ENCODE measurements at regions not wholly inside any gene's neighbourhood (a gene's known extent, or its start where the extent isn't known, plus 50 kb on each side); places are given as distances from the start of the nearest gene placed in this dataset.
A peak's percentile ranks its signal among the peaks of the same experiment; 100 is the strongest.

GRCh38 chr18:28973324-28973723 lies 796.4 kb upstream of the CDH2 start:
- no peak overlapping the region for H3K27ac Mint-ChIP-seq
- no peak for TF ChIP-seq EZH2 (IDR thresholded peaks at IDR 0.05)
- no peak for TF ChIP-seq CTCF (IDR thresholded peaks at IDR 0.05)
- TF ChIP-seq EZH2phosphoT487 (IDR thresholded peaks at IDR 0.05), result no peak

GRCh38 chr18:28972333-28972907 lies 795.5 kb upstream of the CDH2 start:
- peaks cover 3% of the 10 kb centered on the region for H3K9me3 ChIP-seq (ENCODE audit: low read depth)
- no peak overlapping the region for H3K4me3 ChIP-seq
- H3K27ac ChIP-seq, result no peak overlapping the region
- no peaks in the 10 kb centered on the region for H3K79me2 ChIP-seq (ENCODE audit: low read depth)
- no peak for TF ChIP-seq EZH2phosphoT487 (IDR thresholded peaks at IDR 0.05)
- TF ChIP-seq CTCF (IDR thresholded peaks at IDR 0.05), result no peak
- no peak for TF ChIP-seq EZH2 (IDR thresholded peaks at IDR 0.05)
- Mint-ChIP-seq H3K36me3 (no peaks in the 10 kb centered on the region), H3K4me1 (peaks cover 5% of the 10 kb centered on the region), H3K27ac (no peak overlapping the region), H3K4me3 (no peak overlapping the region), H3K27me3 (ENCODE audit: insufficient read depth, low read depth) (peaks cover 2% of the 10 kb centered on the region), H3K9me3 (no peaks in the 10 kb centered on the region)
- H3F3A ChIP-seq (ENCODE audit: low read depth), result no peaks in the 10 kb centered on the region
- no peak overlapping the region for H3K4me2 ChIP-seq
- peak; percentile 7 for DNase-seq (ENCODE audit: low spot score)
- H3K36me3 ChIP-seq, result no peaks in the 10 kb centered on the region
- H4K20me1 ChIP-seq (ENCODE audit: low read depth), result no peaks in the 10 kb centered on the region
- no peaks in the 10 kb centered on the region for H3K27me3 ChIP-seq
- no peak overlapping the region for H2AFZ ChIP-seq (replicated peaks)
- H3K4me1 ChIP-seq, result peaks cover 9% of the 10 kb centered on the region
- no peak overlapping the region for H3K9ac ChIP-seq

More at GRCh38 chr18:28973324-28973723, 796.4 kb upstream of the CDH2 start:
- Histone ChIP-seq H3K9me3 (ENCODE audit: low read depth) (peaks cover 3% of the 10 kb centered on the region), H3K4me1 (peaks cover 9% of the 10 kb centered on the region), H3K27me3 (no peaks in the 10 kb centered on the region), H3K79me2 (ENCODE audit: low read depth) (no peaks in the 10 kb centered on the region), H3K4me3 (no peak overlapping the region), H3K9ac (no peak overlapping the region), H3K36me3 (no peaks in the 10 kb centered on the region), H3K27ac (no peak overlapping the region), H2AFZ (replicated peaks) (no peak overlapping the region), H3F3A (ENCODE audit: low read depth) (no peaks in the 10 kb centered on the region), H4K20me1 (ENCODE audit: low read depth) (no peaks in the 10 kb centered on the region), H3K4me2 (no peak overlapping the region)
- Mint-ChIP-seq H3K27me3 (ENCODE audit: insufficient read depth, low read depth) (peaks cover 2% of the 10 kb centered on the region), H3K9me3 (no peaks in the 10 kb centered on the region), H3K4me3 (no peak overlapping the region), H3K4me1 (peaks cover 5% of the 10 kb centered on the region), H3K36me3 (no peaks in the 10 kb centered on the region)
- no peak for DNase-seq (ENCODE audit: low spot score)

GRCh38 chr18:28963481-28963880 lies 786.6 kb upstream of the CDH2 start:
- Mint-ChIP-seq H3K4me1 (no peaks in the 10 kb centered on the region), H3K9me3 (no peaks in the 10 kb centered on the region), H3K4me3 (no peak overlapping the region), H3K27me3 (ENCODE audit: insufficient read depth, low read depth) (no peaks in the 10 kb centered on the region), H3K36me3 (no peaks in the 10 kb centered on the region), H3K27ac (no peak overlapping the region)
- Histone ChIP-seq H3K79me2 (ENCODE audit: low read depth) (no peaks in the 10 kb centered on the region), H3F3A (ENCODE audit: low read depth) (no peaks in the 10 kb centered on the region), H3K4me1 (no peaks in the 10 kb centered on the region), H2AFZ (replicated peaks) (no peak overlapping the region), H3K27ac (no peak overlapping the region), H3K27me3 (no peaks in the 10 kb centered on the region), H4K20me1 (ENCODE audit: low read depth) (no peaks in the 10 kb centered on the region), H3K9me3 (ENCODE audit: low read depth) (no peaks in the 10 kb centered on the region), H3K4me3 (no peak overlapping the region), H3K36me3 (no peaks in the 10 kb centered on the region), H3K4me2 (no peak overlapping the region), H3K9ac (no peak overlapping the region)
- DNase-seq (ENCODE audit: low spot score), result no peak
- TF ChIP-seq CTCF (IDR thresholded peaks at IDR 0.05) (no peak), EZH2 (IDR thresholded peaks at IDR 0.05) (no peak), EZH2phosphoT487 (IDR thresholded peaks at IDR 0.05) (no peak)
